ENCODE measurements at regions not wholly inside any gene's neighbourhood (a gene's known extent, or its start where the extent isn't known, plus 50 kb on each side); places are given as distances from the start of the nearest gene placed in this dataset.

DNA sequence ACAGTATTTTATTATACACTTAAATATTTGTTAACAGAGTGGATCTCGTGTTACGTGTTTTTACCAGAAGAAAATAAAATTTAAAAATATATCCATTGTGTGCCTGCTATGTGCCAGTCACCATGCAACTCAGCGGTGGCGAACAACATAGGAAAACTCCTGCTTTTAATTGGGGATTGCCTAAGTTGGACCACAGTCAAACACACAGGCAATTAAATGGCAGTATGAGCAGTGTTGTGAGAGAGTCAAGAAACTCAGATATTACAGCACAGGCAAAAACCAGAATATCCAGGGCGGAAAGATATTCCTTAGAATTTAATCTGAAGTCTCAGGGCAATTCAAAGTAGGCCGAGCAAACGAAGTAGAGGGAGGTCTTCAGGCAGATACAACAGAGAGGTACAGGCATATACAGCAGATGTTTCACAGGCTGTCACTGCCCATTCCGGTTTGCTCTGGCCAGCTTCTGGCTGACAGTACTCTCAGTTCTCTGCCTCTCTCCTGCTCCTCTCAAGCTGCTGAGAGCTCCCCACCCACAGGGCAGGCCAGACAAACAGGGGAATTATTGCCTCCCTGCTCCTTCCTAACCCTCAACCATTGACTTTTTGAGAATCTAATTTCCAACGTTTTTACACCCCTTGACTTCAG is 540.2 kb upstream of the TMEM132C start:
- DNase-seq: peak; percentile 28
- Histone ChIP-seq H3K27ac (no peak overlapping the region), H3K27me3 (ENCODE audit: insufficient read depth, low read depth, severe bottlenecking) (no peaks in the 10 kb centered on the region), H3K9me3 (ENCODE audit: severe bottlenecking) (no peaks in the 10 kb centered on the region), H3K36me3 (no peaks in the 10 kb centered on the region), H3K4me3 (ENCODE audit: low read depth, low read length) (no peak overlapping the region)
- TF ChIP-seq, protein P1, sequence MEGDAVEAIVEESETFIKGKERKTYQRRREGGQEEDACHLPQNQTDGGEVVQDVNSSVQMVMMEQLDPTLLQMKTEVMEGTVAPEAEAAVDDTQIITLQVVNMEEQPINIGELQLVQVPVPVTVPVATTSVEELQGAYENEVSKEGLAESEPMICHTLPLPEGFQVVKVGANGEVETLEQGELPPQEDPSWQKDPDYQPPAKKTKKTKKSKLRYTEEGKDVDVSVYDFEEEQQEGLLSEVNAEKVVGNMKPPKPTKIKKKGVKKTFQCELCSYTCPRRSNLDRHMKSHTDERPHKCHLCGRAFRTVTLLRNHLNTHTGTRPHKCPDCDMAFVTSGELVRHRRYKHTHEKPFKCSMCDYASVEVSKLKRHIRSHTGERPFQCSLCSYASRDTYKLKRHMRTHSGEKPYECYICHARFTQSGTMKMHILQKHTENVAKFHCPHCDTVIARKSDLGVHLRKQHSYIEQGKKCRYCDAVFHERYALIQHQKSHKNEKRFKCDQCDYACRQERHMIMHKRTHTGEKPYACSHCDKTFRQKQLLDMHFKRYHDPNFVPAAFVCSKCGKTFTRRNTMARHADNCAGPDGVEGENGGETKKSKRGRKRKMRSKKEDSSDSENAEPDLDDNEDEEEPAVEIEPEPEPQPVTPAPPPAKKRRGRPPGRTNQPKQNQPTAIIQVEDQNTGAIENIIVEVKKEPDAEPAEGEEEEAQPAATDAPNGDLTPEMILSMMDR (IDR thresholded peaks at IDR 0.05; ENCODE audit: low read depth, low read length): no peak

DNA sequence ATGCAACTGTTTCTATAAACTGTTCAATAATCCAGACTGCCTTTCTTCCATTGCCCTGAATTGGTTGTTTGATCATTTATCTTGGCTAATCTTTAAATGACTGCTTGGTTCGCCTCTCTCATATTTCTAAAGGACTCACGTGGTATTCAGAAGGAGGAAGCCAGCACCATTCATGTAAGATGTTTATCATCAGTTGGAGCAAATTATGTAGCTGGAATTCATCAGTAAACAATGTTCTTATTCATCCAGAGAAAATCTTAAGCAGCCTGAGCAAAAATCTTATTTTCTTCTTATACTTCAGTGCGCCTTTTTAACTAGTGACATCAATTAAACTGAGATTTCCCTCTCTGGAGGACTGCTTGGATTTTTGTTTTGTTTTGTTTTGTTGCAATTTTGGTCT is 538.7 kb upstream of the TMEM132C start:
- TF ChIP-seq, protein P1 (IDR thresholded peaks at IDR 0.05; ENCODE audit: low read depth, low read length): no peak
- DNase-seq: no peak
- Histone ChIP-seq H3K27ac (no peak overlapping the region), H3K27me3 (ENCODE audit: insufficient read depth, low read depth, severe bottlenecking) (no peaks in the 10 kb centered on the region), H3K36me3 (no peaks in the 10 kb centered on the region), H3K4me3 (ENCODE audit: low read depth, low read length) (no peak overlapping the region), H3K9me3 (ENCODE audit: severe bottlenecking) (no peaks in the 10 kb centered on the region)

DNA sequence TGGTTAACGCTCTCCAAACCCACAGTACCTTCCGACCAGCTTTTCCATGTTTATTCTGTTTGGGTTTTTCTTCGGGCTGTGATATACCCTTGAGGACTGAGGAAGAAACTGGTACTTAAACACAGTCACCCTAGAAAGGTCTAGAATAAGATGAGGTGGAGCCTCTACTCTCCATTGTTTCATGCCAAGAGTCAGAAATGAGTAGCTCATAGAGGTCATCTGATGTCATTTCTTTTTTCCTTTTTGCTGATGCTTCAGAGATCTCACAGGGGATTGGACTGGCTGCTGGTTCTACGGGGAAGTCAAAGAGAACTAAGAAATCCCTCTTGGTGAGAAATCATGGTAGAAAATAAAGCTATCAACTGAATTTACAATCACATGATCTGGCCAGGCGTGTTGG is 538.2 kb upstream of the TMEM132C start:
- H3K27me3 ChIP-seq (ENCODE audit: insufficient read depth, low read depth, severe bottlenecking): no peaks in the 10 kb centered on the region
- no peak overlapping the region for H3K4me3 ChIP-seq (ENCODE audit: low read depth, low read length)
- no peak for DNase-seq
- no peak overlapping the region for H3K27ac ChIP-seq
- H3K36me3 ChIP-seq: no peaks in the 10 kb centered on the region
- no peaks in the 10 kb centered on the region for H3K9me3 ChIP-seq (ENCODE audit: severe bottlenecking)
- TF ChIP-seq, protein P1 (IDR thresholded peaks at IDR 0.05; ENCODE audit: low read depth, low read length): no peak

DNA sequence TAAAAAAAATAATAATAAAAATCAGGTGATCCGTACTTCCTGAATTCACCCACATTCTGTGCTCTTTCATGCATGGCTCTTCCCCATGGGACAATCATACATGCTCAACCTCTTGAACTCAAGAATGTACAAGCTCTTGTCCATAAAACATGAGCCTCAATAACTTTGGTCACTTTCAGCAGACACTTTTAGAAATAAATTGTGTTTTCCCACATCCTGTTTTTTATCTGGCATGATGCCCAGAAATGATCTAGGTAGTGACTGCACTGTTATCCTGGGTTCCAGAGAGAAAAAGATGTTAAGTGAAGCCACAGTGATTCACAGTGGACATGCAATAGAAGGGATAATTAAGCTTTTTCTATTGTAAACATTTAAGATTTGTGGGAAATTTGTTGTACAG is 537.6 kb upstream of the TMEM132C start:
- Histone ChIP-seq H3K27ac (no peak overlapping the region), H3K9me3 (ENCODE audit: severe bottlenecking) (no peaks in the 10 kb centered on the region), H3K27me3 (ENCODE audit: insufficient read depth, low read depth, severe bottlenecking) (no peaks in the 10 kb centered on the region), H3K4me3 (ENCODE audit: low read depth, low read length) (no peak overlapping the region), H3K36me3 (no peaks in the 10 kb centered on the region)
- TF ChIP-seq, protein P1 (IDR thresholded peaks at IDR 0.05; ENCODE audit: low read depth, low read length): no peak
- DNase-seq: no peak

DNA sequence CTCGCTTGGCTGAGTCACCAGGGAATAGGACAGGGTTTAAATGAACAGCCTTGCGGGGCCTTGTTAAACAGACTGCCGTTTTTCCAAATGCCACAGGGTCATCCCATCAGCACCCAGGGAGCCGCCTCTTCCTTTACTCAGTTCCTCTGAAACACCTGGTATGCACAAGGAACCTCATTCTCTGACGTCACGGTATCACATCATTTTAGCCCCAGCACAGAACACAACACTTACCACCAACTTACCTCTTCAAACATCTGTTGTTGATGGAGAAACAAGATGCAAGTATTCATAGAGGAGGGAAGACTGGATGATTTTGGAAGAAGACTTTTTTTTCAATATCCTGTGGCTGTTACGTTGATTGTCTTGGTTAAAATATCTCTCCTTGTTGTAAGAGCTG is 535.3 kb upstream of the TMEM132C start:
- DNase-seq: no peak
- H3K27ac ChIP-seq: no peak overlapping the region
- TF ChIP-seq, protein P1 (IDR thresholded peaks at IDR 0.05; ENCODE audit: low read depth, low read length): no peak
- H3K27me3 ChIP-seq (ENCODE audit: insufficient read depth, low read depth, severe bottlenecking): no peaks in the 10 kb centered on the region
- H3K9me3 ChIP-seq (ENCODE audit: severe bottlenecking): no peaks in the 10 kb centered on the region
- no peak overlapping the region for H3K4me3 ChIP-seq (ENCODE audit: low read depth, low read length)
- H3K36me3 ChIP-seq: no peaks in the 10 kb centered on the region

DNA sequence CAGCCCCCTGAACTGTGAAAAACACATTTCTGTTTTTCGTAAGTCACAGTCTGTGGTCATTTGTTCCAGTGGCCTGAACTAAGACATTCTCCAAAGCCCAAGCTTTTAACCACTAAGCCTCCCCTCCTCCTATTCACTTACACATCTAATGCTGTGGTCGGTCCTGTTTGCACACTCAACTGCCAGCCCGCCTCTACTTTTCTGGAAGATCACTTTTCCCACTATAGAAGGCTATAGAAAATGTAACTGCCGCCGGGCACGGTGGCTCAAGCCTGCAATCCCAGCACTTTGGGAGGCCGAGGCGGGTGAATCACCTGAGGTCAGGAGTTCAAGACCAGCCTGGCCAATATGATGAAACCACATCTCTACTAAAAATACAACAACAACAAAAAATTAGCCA is 524.7 kb upstream of the TMEM132C start:
- DNase-seq: no peak
- Histone ChIP-seq H3K9me3 (ENCODE audit: severe bottlenecking) (no peaks in the 10 kb centered on the region), H3K27me3 (ENCODE audit: insufficient read depth, low read depth, severe bottlenecking) (no peaks in the 10 kb centered on the region), H3K4me3 (ENCODE audit: low read depth, low read length) (no peak overlapping the region), H3K27ac (no peak overlapping the region), H3K36me3 (no peaks in the 10 kb centered on the region)
- TF ChIP-seq, protein P1 (IDR thresholded peaks at IDR 0.05; ENCODE audit: low read depth, low read length): no peak
